ENCODE measurements at regions not wholly inside any gene's neighbourhood (a gene's known extent, or its start where the extent isn't known, plus 50 kb on each side); places are given as distances from the start of the nearest gene placed in this dataset.
A peak's percentile ranks its signal among the peaks of the same experiment; 100 is the strongest.

- H3K23ac ChIP-seq (ENCODE audit: low read depth, low read length, poor library complexity) = no peak overlapping the region
- H3K4ac ChIP-seq (ENCODE audit: low read length) = no peak overlapping the region
- no peak overlapping the region for H2BK12ac ChIP-seq (ENCODE audit: low read length)
- H2AFZ ChIP-seq (ENCODE audit: low read length) = no peak overlapping the region
- DNase-seq (ENCODE audit: low spot score) = no peak
- H3K27ac ChIP-seq (replicated peaks; ENCODE audit: low read length) = no peak overlapping the region
- no peak overlapping the region for H4K8ac ChIP-seq (ENCODE audit: low read depth, low read length)
- H2BK15ac ChIP-seq (ENCODE audit: low read length) = no peak overlapping the region
- H3K27me3 ChIP-seq (ENCODE audit: control insufficient read depth in 3 of 3, insufficient read depth in 3 of 3, low read depth in 1 of 3, low read length in 3 of 3) = no peaks in the 10 kb centered on the region
- no peak overlapping the region for H3K14ac ChIP-seq (ENCODE audit: low read length)
- peaks cover 2% of the 10 kb centered on the region in 2 donors for H3K9me3 ChIP-seq (replicated peaks in 1 of 2; ENCODE audit: control insufficient read depth in 2 of 2, insufficient read depth in 1 of 2, low read depth in 1 of 2, low read length in 2 of 2)
- H2BK120ac ChIP-seq (ENCODE audit: low read depth, low read length) = no peak overlapping the region
- H3K36me3 ChIP-seq (replicated peaks in 1 of 2; ENCODE audit: control insufficient read depth in 2 of 2, insufficient read depth in 2 of 2, low read length in 2 of 2) = no peaks in the 10 kb centered on the region
- peaks cover 2 to 4% of the 10 kb centered on the region in 2 donors for H3K4me1 ChIP-seq (ENCODE audit: control insufficient read depth in 2 of 2, insufficient read depth in 1 of 2, low read depth in 1 of 2, low read length in 2 of 2)
- no peak overlapping the region for H4K91ac ChIP-seq (ENCODE audit: low read depth, low read length, poor library complexity)
- H3K18ac ChIP-seq (ENCODE audit: low read length) = no peak overlapping the region
- WGBS, 2 donors (ENCODE audit: extremely low coverage in 2 of 2, insufficient read length in 2 of 2, insufficient replicate concordance in 1 of 2) = no CpG with 5 or more reads among the region's 4 CpGs
- H2AK5ac ChIP-seq (ENCODE audit: low read depth, low read length) = no peak overlapping the region
- no peak overlapping the region for H3K4me2 ChIP-seq (ENCODE audit: insufficient read depth, low read length, poor library complexity, severe bottlenecking)
- H2BK5ac ChIP-seq (ENCODE audit: low read length) = no peak overlapping the region
- H3K9ac ChIP-seq (ENCODE audit: low read depth, low read length, poor library complexity) = no peak overlapping the region
- no peaks in the 10 kb centered on the region for H3K79me1 ChIP-seq (ENCODE audit: low read depth, low read length)
- no peak overlapping the region for H3K4me3 ChIP-seq (ENCODE audit: low read length in 2 of 2)
These were observed 313.5 kb downstream of the PYDC2 start for GRCh38 chr3:191774485-191774884.

GRCh38 chr3:191775451-191776233 is 314.7 kb downstream of the PYDC2 start:
- Histone ChIP-seq H3K4me3 (ENCODE audit: low read length in 2 of 2) (no peak overlapping the region), H2BK15ac (ENCODE audit: low read length) (no peak overlapping the region), H2BK5ac (ENCODE audit: low read length) (no peak overlapping the region), H2BK12ac (ENCODE audit: low read length) (no peak overlapping the region), H3K27ac (replicated peaks; ENCODE audit: low read length) (no peak overlapping the region), H3K4me2 (ENCODE audit: insufficient read depth, low read length, poor library complexity, severe bottlenecking) (no peak overlapping the region), H3K4me1 (ENCODE audit: control insufficient read depth in 2 of 2, insufficient read depth in 1 of 2, low read depth in 1 of 2, low read length in 2 of 2) (peaks cover 2% of the 10 kb centered on the region in 2 donors), H3K23ac (ENCODE audit: low read depth, low read length, poor library complexity) (no peak overlapping the region), H2AK5ac (ENCODE audit: low read depth, low read length) (no peak overlapping the region), H3K36me3 (replicated peaks in 1 of 2; ENCODE audit: control insufficient read depth in 2 of 2, insufficient read depth in 2 of 2, low read length in 2 of 2) (no peaks in the 10 kb centered on the region), H4K91ac (ENCODE audit: low read depth, low read length, poor library complexity) (no peak overlapping the region), H4K8ac (ENCODE audit: low read depth, low read length) (no peak overlapping the region), H3K9me3 (replicated peaks in 1 of 2; ENCODE audit: control insufficient read depth in 2 of 2, insufficient read depth in 1 of 2, low read depth in 1 of 2, low read length in 2 of 2) (peaks cover 2% of the 10 kb centered on the region in 2 donors), H2AFZ (ENCODE audit: low read length) (no peak overlapping the region), H3K27me3 (ENCODE audit: control insufficient read depth in 3 of 3, insufficient read depth in 3 of 3, low read depth in 1 of 3, low read length in 3 of 3) (no peaks in the 10 kb centered on the region), H3K18ac (ENCODE audit: low read length) (no peak overlapping the region), H3K9ac (ENCODE audit: low read depth, low read length, poor library complexity) (no peak overlapping the region), H3K79me1 (ENCODE audit: low read depth, low read length) (no peaks in the 10 kb centered on the region), H2BK120ac (ENCODE audit: low read depth, low read length) (no peak overlapping the region), H3K4ac (ENCODE audit: low read length) (no peak overlapping the region), H3K14ac (ENCODE audit: low read length) (no peak overlapping the region)
- no CpG with 5 or more reads among the region's 5 CpGs for whole genome bisulfite sequencing, 2 donors (ENCODE audit: extremely low coverage in 2 of 2, insufficient read length in 2 of 2, insufficient replicate concordance in 1 of 2)
- no peak for DNase-seq (ENCODE audit: low spot score)

- no peak overlapping the region for H3K4ac ChIP-seq (ENCODE audit: low read length)
- H4K91ac ChIP-seq (ENCODE audit: low read depth, low read length, poor library complexity) = no peak overlapping the region
- H2BK120ac ChIP-seq (ENCODE audit: low read depth, low read length) = no peak overlapping the region
- no peaks in the 10 kb centered on the region for H3K27me3 ChIP-seq (ENCODE audit: control insufficient read depth in 3 of 3, insufficient read depth in 3 of 3, low read depth in 1 of 3, low read length in 3 of 3)
- no peak overlapping the region for H2BK12ac ChIP-seq (ENCODE audit: low read length)
- H3K36me3 ChIP-seq (replicated peaks in 1 of 2; ENCODE audit: control insufficient read depth in 2 of 2, insufficient read depth in 2 of 2, low read length in 2 of 2) = no peaks in the 10 kb centered on the region
- peaks cover 2% of the 10 kb centered on the region in 2 donors for H3K9me3 ChIP-seq (replicated peaks in 1 of 2; ENCODE audit: control insufficient read depth in 2 of 2, insufficient read depth in 1 of 2, low read depth in 1 of 2, low read length in 2 of 2)
- no peak overlapping the region for H3K23ac ChIP-seq (ENCODE audit: low read depth, low read length, poor library complexity)
- H3K4me2 ChIP-seq (ENCODE audit: insufficient read depth, low read length, poor library complexity, severe bottlenecking) = no peak overlapping the region
- peak overlapping the region; percentile 3 for H2AFZ ChIP-seq (ENCODE audit: low read length)
- no peak overlapping the region for H3K4me3 ChIP-seq (ENCODE audit: low read length in 2 of 2)
- H2BK15ac ChIP-seq (ENCODE audit: low read length) = no peak overlapping the region
- DNase-seq (ENCODE audit: low spot score) = no peak
- H3K14ac ChIP-seq (ENCODE audit: low read length) = no peak overlapping the region
- no peak overlapping the region for H3K9ac ChIP-seq (ENCODE audit: low read depth, low read length, poor library complexity)
- H2AK5ac ChIP-seq (ENCODE audit: low read depth, low read length) = no peak overlapping the region
- no CpG with 5 or more reads among the region's 4 CpGs for WGBS, 2 donors (ENCODE audit: extremely low coverage in 2 of 2, insufficient read length in 2 of 2, insufficient replicate concordance in 1 of 2)
- H4K8ac ChIP-seq (ENCODE audit: low read depth, low read length) = no peak overlapping the region
- H3K79me1 ChIP-seq (ENCODE audit: low read depth, low read length) = no peaks in the 10 kb centered on the region
- no peak overlapping the region for H3K18ac ChIP-seq (ENCODE audit: low read length)
- H3K4me1 ChIP-seq (ENCODE audit: control insufficient read depth in 2 of 2, insufficient read depth in 1 of 2, low read depth in 1 of 2, low read length in 2 of 2) = no peaks in the 10 kb centered on the region
- H3K27ac ChIP-seq (replicated peaks; ENCODE audit: low read length) = no peak overlapping the region
- no peak overlapping the region for H2BK5ac ChIP-seq (ENCODE audit: low read length)
These were observed 320.1 kb downstream of the PYDC2 start for GRCh38 chr3:191781044-191781443.

- Histone ChIP-seq H3K79me1 (ENCODE audit: low read depth, low read length) (no peaks in the 10 kb centered on the region), H3K4me3 (ENCODE audit: low read length in 2 of 2) (no peak overlapping the region), H4K91ac (ENCODE audit: low read depth, low read length, poor library complexity) (no peak overlapping the region), H3K9ac (ENCODE audit: low read depth, low read length, poor library complexity) (no peak overlapping the region), H3K4me2 (ENCODE audit: insufficient read depth, low read length, poor library complexity, severe bottlenecking) (no peak overlapping the region), H3K23ac (ENCODE audit: low read depth, low read length, poor library complexity) (no peak overlapping the region), H2BK120ac (ENCODE audit: low read depth, low read length) (no peak overlapping the region), H3K27me3 (ENCODE audit: control insufficient read depth in 3 of 3, insufficient read depth in 3 of 3, low read depth in 1 of 3, low read length in 3 of 3) (no peaks in the 10 kb centered on the region), H3K4me1 (ENCODE audit: control insufficient read depth in 2 of 2, insufficient read depth in 1 of 2, low read depth in 1 of 2, low read length in 2 of 2) (no peaks in the 10 kb centered on the region), H2BK12ac (ENCODE audit: low read length) (no peak overlapping the region), H2AK5ac (ENCODE audit: low read depth, low read length) (no peak overlapping the region), H3K18ac (ENCODE audit: low read length) (no peak overlapping the region), H3K4ac (ENCODE audit: low read length) (no peak overlapping the region), H3K27ac (replicated peaks; ENCODE audit: low read length) (no peak overlapping the region), H2BK5ac (ENCODE audit: low read length) (no peak overlapping the region), H3K14ac (ENCODE audit: low read length) (no peak overlapping the region), H2AFZ (ENCODE audit: low read length) (no peak overlapping the region), H4K8ac (ENCODE audit: low read depth, low read length) (no peak overlapping the region), H2BK15ac (ENCODE audit: low read length) (no peak overlapping the region), H3K9me3 (replicated peaks in 1 of 2; ENCODE audit: control insufficient read depth in 2 of 2, insufficient read depth in 1 of 2, low read depth in 1 of 2, low read length in 2 of 2) (peaks cover 1 to 2% of the 10 kb centered on the region in 2 donors), H3K36me3 (replicated peaks in 1 of 2; ENCODE audit: control insufficient read depth in 2 of 2, insufficient read depth in 2 of 2, low read length in 2 of 2) (no peaks in the 10 kb centered on the region)
- DNase-seq (ENCODE audit: low spot score) = no peak
These were observed 322.1 kb downstream of the PYDC2 start for GRCh38 chr3:191783024-191783423.

Measured in neuronal stem cell (in vitro differentiated cells).